K562 (cell line): ENCODE measurements at regions not wholly inside any gene's neighbourhood (a gene's known extent, or its start where the extent isn't known, plus 50 kb on each side); places are given as distances from the start of the nearest gene placed in this dataset.

Experiments
- CTCF ChIP-seq, 3 experiments: IDR thresholded peaks in 2 of 3; conservative IDR thresholded peaks in 1 of 3; 2 replicates each; pipeline ENCODE4 v1.5.1; 2011 to 2012; ENCODE audit warnings: low read length in 3 of 3, mild to moderate bottlenecking in 3 of 3, control low read depth in 2 of 3, improper control_type of control experiment in 1 of 3, inconsistent platforms in 1 of 3, low read depth in 1 of 3, mixed read lengths in 1 of 3, moderate library complexity in 1 of 3; ENCODE audit not compliant: insufficient read depth in 2 of 3
- SRF ChIP-seq, 2 experiments: fragments of 250-450, 450-650 bp in 1 of 2; sonication (Bioruptor Pico) in 1 of 2; sonication (generic) in 1 of 2; formaldehyde crosslinking; IDR thresholded peaks; 2 replicates each; pipeline versions ENCODE4 v1.5.0 to v1.5.1; 2020 to 2022; ENCODE audit warnings: mild to moderate bottlenecking in 1 of 2, missing genetic modification reagents in 1 of 2
- ZBTB11 ChIP-seq, 3 experiments: fragments of 200-800 bp in 1 of 3; fragments of 250-450 bp in 1 of 3; fragments of 450-650 bp in 1 of 3; sonication (Bioruptor Pico) in 1 of 3; sonication (Bioruptor generic) in 1 of 3; formaldehyde crosslinking in 1 of 3; IDR thresholded peaks; 2 replicates each; pipeline versions ENCODE4 v1.6.1 to v1.8.0; 2016 to 2022; ENCODE audit warnings: mild to moderate bottlenecking in 2 of 3, missing genetic modification characterization in 2 of 3, missing compliant biosample characterization in 1 of 3, moderate library complexity in 1 of 3

- no peak for TF ChIP-seq CTCF (IDR thresholded peaks at IDR 0.05 in 2 of 3, conservative IDR thresholded peaks at IDR 0.05 in 1 of 3; ENCODE audit: insufficient read depth in 2 of 3, low read depth in 1 of 3, low read length in 3 of 3)
- TF ChIP-seq SRF (CRISPR knock-in tag; IDR thresholded peaks at IDR 0.05) = no peak
- no peak for TF ChIP-seq ZBTB11 (CRISPR knock-in tag; IDR thresholded peaks at IDR 0.05)
Measured at GRCh38 chr17:37839196-37839978, 84.8 kb upstream of the TBC1D3K start.
